ENCODE measurements at regions not wholly inside any gene's neighbourhood (a gene's known extent, or its start where the extent isn't known, plus 50 kb on each side); places are given as distances from the start of the nearest gene placed in this dataset.

DNA sequence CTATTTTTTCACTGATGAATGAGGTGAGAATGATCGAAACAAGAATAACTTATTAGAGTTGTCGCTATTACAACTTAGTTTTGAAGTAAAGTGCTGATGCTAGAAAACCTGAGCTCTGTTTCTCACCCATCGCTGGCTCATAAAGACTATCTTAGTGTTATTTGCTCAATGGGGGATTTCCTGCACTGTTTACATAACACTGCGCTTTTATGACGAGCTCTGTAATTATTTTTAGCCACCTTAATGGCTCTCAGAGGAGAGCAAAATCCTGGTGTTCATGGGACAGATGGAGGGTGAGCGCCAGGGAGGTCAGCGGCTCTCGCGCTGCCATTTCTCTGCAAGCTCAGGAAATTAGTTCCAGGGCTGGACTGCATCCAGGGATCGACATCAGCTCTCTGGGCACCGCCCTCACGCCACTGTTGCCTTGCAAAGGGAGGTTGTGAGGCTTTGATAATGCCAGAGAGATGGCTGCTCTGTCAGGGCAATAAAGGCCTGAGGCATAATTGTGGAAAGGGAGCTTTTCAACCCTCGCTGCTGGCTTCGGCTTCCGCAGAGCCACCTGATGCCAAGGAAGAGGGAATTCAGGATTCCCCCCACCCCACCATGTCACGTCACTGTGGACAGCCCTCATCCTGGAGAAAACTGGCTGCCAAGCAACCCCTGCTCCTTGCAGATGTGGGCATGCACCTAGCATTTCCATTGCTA lies 72.0 kb downstream of the DACT2 start:
- H3K27ac ChIP-seq (ENCODE audit: low read depth, low read length) = no peak overlapping the region
- no peaks in the 10 kb centered on the region for H3K27me3 ChIP-seq (ENCODE audit: control insufficient read depth, insufficient read depth, low read length)
- no peak for DNase-seq (ENCODE audit: low read depth, low spot score)
- TF ChIP-seq, protein P1, sequence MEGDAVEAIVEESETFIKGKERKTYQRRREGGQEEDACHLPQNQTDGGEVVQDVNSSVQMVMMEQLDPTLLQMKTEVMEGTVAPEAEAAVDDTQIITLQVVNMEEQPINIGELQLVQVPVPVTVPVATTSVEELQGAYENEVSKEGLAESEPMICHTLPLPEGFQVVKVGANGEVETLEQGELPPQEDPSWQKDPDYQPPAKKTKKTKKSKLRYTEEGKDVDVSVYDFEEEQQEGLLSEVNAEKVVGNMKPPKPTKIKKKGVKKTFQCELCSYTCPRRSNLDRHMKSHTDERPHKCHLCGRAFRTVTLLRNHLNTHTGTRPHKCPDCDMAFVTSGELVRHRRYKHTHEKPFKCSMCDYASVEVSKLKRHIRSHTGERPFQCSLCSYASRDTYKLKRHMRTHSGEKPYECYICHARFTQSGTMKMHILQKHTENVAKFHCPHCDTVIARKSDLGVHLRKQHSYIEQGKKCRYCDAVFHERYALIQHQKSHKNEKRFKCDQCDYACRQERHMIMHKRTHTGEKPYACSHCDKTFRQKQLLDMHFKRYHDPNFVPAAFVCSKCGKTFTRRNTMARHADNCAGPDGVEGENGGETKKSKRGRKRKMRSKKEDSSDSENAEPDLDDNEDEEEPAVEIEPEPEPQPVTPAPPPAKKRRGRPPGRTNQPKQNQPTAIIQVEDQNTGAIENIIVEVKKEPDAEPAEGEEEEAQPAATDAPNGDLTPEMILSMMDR (IDR thresholded peaks at IDR 0.05; ENCODE audit: low read depth, low read length) = no peak
- ChIA-PET CTCF (no interaction called here), POLR2A (no interaction called here)
- H3K9me3 ChIP-seq (ENCODE audit: control insufficient read depth, insufficient read depth, low read length) = peaks cover 49% of the 10 kb centered on the region
- H3K4me3 ChIP-seq (ENCODE audit: low read depth, low read length) = no peak overlapping the region

DNA sequence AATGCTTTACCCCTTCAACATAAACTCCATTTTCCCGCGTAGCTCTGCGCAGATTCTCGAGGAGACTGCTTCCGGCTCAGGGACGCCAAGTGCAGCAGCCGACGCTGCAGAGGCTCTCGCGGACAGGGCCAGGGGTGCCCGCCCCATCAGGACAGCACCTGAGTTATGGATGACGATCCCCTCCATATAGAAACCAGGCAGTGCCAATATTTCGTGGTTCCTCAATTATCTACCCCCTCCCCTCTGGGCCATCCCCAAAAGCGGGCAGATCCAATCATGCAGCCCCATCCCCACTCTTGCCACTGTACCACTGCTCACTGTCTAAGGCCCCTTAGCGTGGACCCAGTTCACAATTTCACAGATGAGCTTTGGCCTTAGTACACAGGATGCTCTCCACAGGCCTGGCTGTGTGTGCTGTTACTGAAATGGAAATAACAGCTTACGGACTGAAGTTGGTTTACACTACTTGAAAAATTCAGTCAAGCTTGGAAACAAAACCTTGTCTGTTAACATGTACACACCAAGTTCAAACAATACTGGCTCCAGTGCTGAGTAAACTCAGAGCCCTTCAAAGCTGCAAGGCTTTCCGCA lies 74.5 kb downstream of the DACT2 start:
- no peak for DNase-seq (ENCODE audit: low read depth, low spot score)
- Histone ChIP-seq H3K27ac (ENCODE audit: low read depth, low read length) (no peak overlapping the region), H3K27me3 (ENCODE audit: control insufficient read depth, insufficient read depth, low read length) (no peaks in the 10 kb centered on the region), H3K4me3 (ENCODE audit: low read depth, low read length) (no peak overlapping the region), H3K9me3 (ENCODE audit: control insufficient read depth, insufficient read depth, low read length) (peaks cover 55% of the 10 kb centered on the region)
- POLR2A ChIA-PET = no interaction called here
- TF ChIP-seq, protein P1 (IDR thresholded peaks at IDR 0.05; ENCODE audit: low read depth, low read length) = no peak
- CTCF ChIA-PET = no interaction called here

DNA sequence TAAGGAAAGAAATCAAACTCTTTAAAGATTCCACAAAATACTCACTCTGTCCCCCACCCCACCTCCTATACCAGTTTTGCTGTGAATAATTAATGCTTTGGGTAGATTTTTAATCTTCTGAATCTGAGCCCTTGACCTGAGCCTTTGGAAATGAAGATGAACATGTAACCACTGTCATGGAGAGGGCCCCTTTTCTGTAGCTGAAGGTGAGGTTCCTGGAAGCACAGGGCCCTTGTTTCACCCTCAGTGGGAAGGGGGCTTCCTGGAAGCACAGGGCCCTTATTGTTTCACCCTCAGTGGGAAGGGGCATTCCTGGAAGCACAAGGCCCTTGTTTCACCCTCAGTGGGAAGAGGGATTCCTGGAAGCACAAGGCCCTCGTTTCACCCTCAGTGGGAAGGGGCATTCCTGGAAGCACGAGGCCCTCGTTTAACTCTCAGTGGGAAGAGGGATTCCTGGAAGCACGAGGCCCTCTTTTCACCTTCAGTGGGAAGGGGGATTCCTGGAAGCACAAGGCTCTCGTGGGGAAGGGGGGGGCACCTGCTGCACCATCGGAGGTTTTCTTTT lies 75.7 kb downstream of the DACT2 start:
- CTCF ChIA-PET = no interaction called here
- no peak overlapping the region for H3K27ac ChIP-seq (ENCODE audit: low read depth, low read length)
- peaks cover 60% of the 10 kb centered on the region for H3K9me3 ChIP-seq (ENCODE audit: control insufficient read depth, insufficient read depth, low read length)
- no peak for DNase-seq (ENCODE audit: low read depth, low spot score)
- TF ChIP-seq, protein P1 (IDR thresholded peaks at IDR 0.05; ENCODE audit: low read depth, low read length) = no peak
- H3K27me3 ChIP-seq (ENCODE audit: control insufficient read depth, insufficient read depth, low read length) = no peaks in the 10 kb centered on the region
- POLR2A ChIA-PET = no interaction called here
- H3K4me3 ChIP-seq (ENCODE audit: low read depth, low read length) = no peak overlapping the region

DNA sequence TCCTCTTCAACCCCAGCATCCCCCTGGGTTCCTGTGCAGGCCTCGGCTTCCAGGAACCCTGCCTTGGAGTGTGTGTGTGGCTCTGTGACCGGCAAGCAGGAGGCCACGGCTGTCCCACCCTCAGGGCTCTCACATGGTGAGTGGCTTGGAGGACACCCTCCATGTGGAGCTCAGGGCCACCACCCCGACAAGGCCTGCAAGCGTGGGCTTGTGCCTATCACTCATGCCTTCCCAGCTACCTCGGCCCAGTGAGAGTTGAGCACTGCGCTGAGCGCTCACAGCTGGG lies 76.7 kb downstream of the DACT2 start:
- TF ChIP-seq, protein P1 (IDR thresholded peaks at IDR 0.05; ENCODE audit: low read depth, low read length) = no peak
- H3K27ac ChIP-seq (ENCODE audit: low read depth, low read length) = no peak overlapping the region
- ChIA-PET POLR2A (no interaction called here), CTCF (no interaction called here)
- H3K9me3 ChIP-seq (ENCODE audit: control insufficient read depth, insufficient read depth, low read length) = peaks cover 55% of the 10 kb centered on the region
- H3K4me3 ChIP-seq (ENCODE audit: low read depth, low read length) = no peak overlapping the region
- no peaks in the 10 kb centered on the region for H3K27me3 ChIP-seq (ENCODE audit: control insufficient read depth, insufficient read depth, low read length)
- DNase-seq (ENCODE audit: low read depth, low spot score) = no peak

DNA sequence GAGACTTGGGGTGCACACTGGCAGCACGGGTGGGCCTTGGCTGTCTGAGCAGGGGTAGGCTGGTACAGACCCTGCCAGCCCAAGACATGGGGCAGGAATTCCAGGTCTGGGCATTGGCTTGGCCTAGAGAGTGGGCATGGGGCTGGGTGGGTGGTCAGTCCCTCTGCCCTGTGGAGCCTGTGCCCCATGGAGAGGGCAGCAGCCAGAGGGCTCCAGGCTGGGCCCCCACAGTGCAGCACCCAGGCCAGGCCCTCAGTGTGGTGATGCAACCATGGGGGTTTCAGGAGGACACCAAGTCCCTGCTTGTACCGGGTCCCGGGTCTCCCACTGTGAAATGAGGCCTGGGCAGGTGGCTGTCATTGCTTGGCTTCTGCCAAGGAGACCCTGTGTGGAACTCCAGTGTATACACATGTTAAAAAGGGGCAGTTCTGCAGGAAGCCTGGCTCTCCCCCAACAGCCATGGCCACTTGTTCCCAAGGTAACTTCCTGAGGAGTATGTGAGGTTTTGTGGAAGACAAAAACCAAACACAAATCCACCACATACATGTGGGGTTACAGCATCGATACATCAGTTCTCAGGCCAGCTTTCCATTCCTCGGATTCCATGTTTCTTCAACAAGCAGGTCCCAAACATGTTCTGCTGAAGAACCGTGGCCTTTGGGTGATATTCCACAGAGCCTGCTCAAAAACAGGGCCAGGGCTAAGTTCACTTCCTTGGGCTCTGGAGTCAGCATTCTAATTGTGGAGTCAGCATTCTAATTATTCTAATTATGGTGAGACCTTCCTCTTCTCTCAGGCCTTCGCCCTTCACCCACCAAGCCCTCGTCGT lies 77.3 kb downstream of the DACT2 start:
- Histone ChIP-seq H3K9me3 (ENCODE audit: control insufficient read depth, insufficient read depth, low read length) (peaks cover 51% of the 10 kb centered on the region), H3K27me3 (ENCODE audit: control insufficient read depth, insufficient read depth, low read length) (no peaks in the 10 kb centered on the region), H3K4me3 (ENCODE audit: low read depth, low read length) (no peak overlapping the region), H3K27ac (ENCODE audit: low read depth, low read length) (no peak overlapping the region)
- no peak for DNase-seq (ENCODE audit: low read depth, low spot score)
- TF ChIP-seq, protein P1 (IDR thresholded peaks at IDR 0.05; ENCODE audit: low read depth, low read length) = no peak
- POLR2A ChIA-PET = no interaction called here
- CTCF ChIA-PET = no interaction called here
